22Rv1 (cell line): ENCODE measurements at regions not wholly inside any gene's neighbourhood (a gene's known extent, or its start where the extent isn't known, plus 50 kb on each side); places are given as distances from the start of the nearest gene placed in this dataset.
"Not testable (repeated sequence)": the region's sequence is repeated elsewhere in the genome, so short reads cannot be mapped to it uniquely, and the experiment has no call there.

Source experiments
- H3K27ac ChIP-seq: fragments of 450-650 bp; 2 replicates; pipeline ENCODE4 v1.5.1; 2017
- CTCF ChIP-seq: fragments of 450-650 bp; IDR thresholded peaks from 2 replicates; pipeline ENCODE4 v1.5.1; 2017; ENCODE audit warnings: mild to moderate bottlenecking
- ZFX ChIP-seq: fragments of 450-650 bp; IDR thresholded peaks from 2 replicates; pipeline ENCODE4 v1.6.1; 2017; ENCODE audit warnings: antibody characterized with exemption, borderline replicate concordance

GRCh38 chr3:110615454-110615853, 456.2 kb upstream of the NECTIN3 start:
- TF ChIP-seq CTCF (no peak), ZFX (no peak)

GRCh38 chr3:110618512-110619226, 452.9 kb upstream of the NECTIN3 start:
- no peak for TF ChIP-seq ZFX
- no peak for TF ChIP-seq CTCF
- H3K27ac ChIP-seq = no peak overlapping the region

More at GRCh38 chr3:110615454-110615853, 456.2 kb upstream of the NECTIN3 start:
- no peak overlapping the region for H3K27ac ChIP-seq

GRCh38 chr3:110620118-110620517, 451.5 kb upstream of the NECTIN3 start:
- TF ChIP-seq ZFX (no peak), CTCF (no peak)
- H3K27ac ChIP-seq = no peak overlapping the region

GRCh38 chr3:110623571-110623970, 448.0 kb upstream of the NECTIN3 start:
- TF ChIP-seq ZFX = no peak
- H3K27ac ChIP-seq = no peak overlapping the region

GRCh38 chr3:110624576-110624975, 447.0 kb upstream of the NECTIN3 start:
- TF ChIP-seq CTCF = no peak
- TF ChIP-seq ZFX = no peak
- H3K27ac ChIP-seq = no peak overlapping the region

GRCh38 chr3:110625201-110625747, 446.3 kb upstream of the NECTIN3 start:
- H3K27ac ChIP-seq = no peak overlapping the region
- TF ChIP-seq ZFX (no peak), CTCF (no peak)

- H3K27ac ChIP-seq = not testable (repeated sequence)
Observed at GRCh38 chr3:110626652-110627111, 444.9 kb upstream of the NECTIN3 start.

- H3K27ac ChIP-seq = no peak overlapping the region
- TF ChIP-seq ZFX (no peak), CTCF (no peak)
Observed at GRCh38 chr3:110628650-110629301, 442.8 kb upstream of the NECTIN3 start.
